ENCODE measurements at regions not wholly inside any gene's neighbourhood (a gene's known extent, or its start where the extent isn't known, plus 50 kb on each side); places are given as distances from the start of the nearest gene placed in this dataset.

- CTCF ChIA-PET = no interaction called here
Observed at GRCh38 chr7:131717181-131717580, 160.8 kb upstream of the PODXL start.

DNA sequence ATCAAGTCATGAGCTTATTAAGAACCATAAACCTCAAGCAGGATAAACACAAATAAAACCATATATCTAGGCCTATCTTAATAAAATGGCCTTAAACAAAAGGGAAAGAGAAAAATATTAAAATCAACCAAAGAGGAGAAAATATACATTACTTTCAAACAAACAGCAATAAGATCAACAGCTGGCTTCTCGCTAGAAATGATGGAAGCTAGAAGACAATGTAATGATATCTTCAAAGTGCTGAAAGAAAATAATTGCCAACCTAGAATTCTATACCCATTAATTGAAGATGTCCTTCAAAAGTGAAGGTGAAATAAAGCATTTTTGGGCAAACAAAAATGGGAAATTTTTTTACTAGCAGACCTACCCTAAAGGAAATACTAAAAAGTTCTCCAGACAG, 142.9 kb upstream of the PODXL start:
- ATAC-seq (ENCODE audit: low read depth) (no peak), DNase-seq (no peak)
- POLR2A ChIA-PET = no interaction called here
- TF ChIP-seq CTCF (IDR thresholded peaks at IDR 0.05) = no peak
- Mint-ChIP-seq H3K4me3 (no peak overlapping the region), H3K36me3 (ENCODE audit: low read depth) (no peaks in the 10 kb centered on the region), H3K4me1 (no peaks in the 10 kb centered on the region), H3K9me3 (peaks cover 8% of the 10 kb centered on the region), H3K27ac (no peak overlapping the region), H3K27me3 (peaks cover 2% of the 10 kb centered on the region)
- CTCF ChIA-PET = interaction anchor here (1.5 kb wide), 1 partner anchor 10 kb away, joined by 4 read pairs; no protein-coding TSS in a partner anchor
- intact Hi-C loops (cut with micrococcal nuclease) = no loop called here

More at GRCh38 chr7:131717181-131717580, 160.8 kb upstream of the PODXL start:
- Mint-ChIP-seq H3K27me3 (peaks cover 5% of the 10 kb centered on the region), H3K4me3 (no peak overlapping the region), H3K27ac (no peak overlapping the region), H3K4me1 (no peaks in the 10 kb centered on the region), H3K9me3 (no peaks in the 10 kb centered on the region), H3K36me3 (ENCODE audit: low read depth) (no peaks in the 10 kb centered on the region)
- ATAC-seq (ENCODE audit: low read depth) = no peak
- TF ChIP-seq CTCF (IDR thresholded peaks at IDR 0.05) = no peak
- POLR2A ChIA-PET = no interaction called here
- DNase-seq = no peak
- intact Hi-C loops (cut with micrococcal nuclease) = no loop called here

DNA sequence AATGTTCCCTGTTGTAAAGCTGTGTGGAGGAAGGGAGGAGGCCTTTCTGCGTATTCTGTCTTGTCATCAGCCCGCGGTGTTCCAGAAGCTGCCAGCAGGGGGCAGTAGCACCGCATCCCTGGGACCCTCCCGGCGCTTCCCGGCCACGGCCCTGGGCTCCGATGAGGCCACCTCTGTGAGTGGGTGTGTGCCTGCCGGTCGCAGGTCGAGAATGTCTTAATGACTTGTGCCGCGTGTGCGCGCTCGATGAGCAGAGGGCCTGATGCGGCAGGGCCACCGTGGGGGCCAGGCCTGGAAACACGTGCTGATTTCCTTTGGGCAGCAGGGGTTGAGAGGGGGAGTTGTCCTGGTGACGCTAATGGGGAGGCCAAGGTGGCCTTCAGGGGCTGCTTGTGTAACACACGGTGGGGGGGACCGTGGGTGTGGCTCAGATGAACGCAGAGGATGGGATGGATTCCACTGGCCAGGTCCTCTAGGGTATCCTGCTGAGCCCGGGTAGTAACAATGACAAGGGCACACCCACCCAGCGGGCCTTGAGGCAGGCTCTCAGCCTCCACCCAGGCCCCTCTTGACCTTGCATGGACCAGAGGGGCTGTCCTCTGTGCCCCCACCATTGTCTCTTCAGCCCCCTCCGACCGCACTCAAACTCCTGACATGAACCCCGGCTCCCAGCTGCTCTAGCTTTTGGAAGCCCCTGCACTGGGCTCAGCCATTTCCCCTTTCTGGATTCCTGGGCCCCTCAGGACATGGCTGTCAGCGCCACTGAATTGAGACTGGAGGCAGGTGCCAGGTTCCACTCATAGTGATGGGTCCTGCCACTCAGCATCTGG, 135.9 kb upstream of the PODXL start:
- intact Hi-C loops (cut with micrococcal nuclease) = no loop called here
- DNase-seq (no peak), ATAC-seq (ENCODE audit: low read depth) (no peak)
- Mint-ChIP-seq H3K9me3 (no peaks in the 10 kb centered on the region), H3K36me3 (ENCODE audit: low read depth) (no peaks in the 10 kb centered on the region), H3K27ac (no peak overlapping the region), H3K27me3 (peaks cover 32% of the 10 kb centered on the region), H3K4me1 (no peaks in the 10 kb centered on the region), H3K4me3 (no peak overlapping the region)
- TF ChIP-seq CTCF (IDR thresholded peaks at IDR 0.05) = no peak
- ChIA-PET CTCF (no interaction called here), POLR2A (no interaction called here)

GRCh38 chr7:131691454-131692130, 135.2 kb upstream of the PODXL start:
- ATAC-seq (ENCODE audit: low read depth) = no peak
- intact Hi-C loops (cut with micrococcal nuclease) = no loop called here
- peaks cover 34% of the 10 kb centered on the region for H3K27me3 Mint-ChIP-seq

More at GRCh38 chr7:131691454-131692130, 135.2 kb upstream of the PODXL start:
- no peak for DNase-seq
- ChIA-PET CTCF (no interaction called here), POLR2A (no interaction called here)
- no peaks in the 10 kb centered on the region for H3K9me3 Mint-ChIP-seq
- H3K36me3 Mint-ChIP-seq (ENCODE audit: low read depth) = no peaks in the 10 kb centered on the region
- no peak for TF ChIP-seq CTCF (IDR thresholded peaks at IDR 0.05)
- no peak overlapping the region for H3K27ac Mint-ChIP-seq
- H3K4me3 Mint-ChIP-seq = no peak overlapping the region
- no peaks in the 10 kb centered on the region for H3K4me1 Mint-ChIP-seq
